HG03520 (cell line): ENCODE measurements at regions not wholly inside any gene's neighbourhood (a gene's known extent, or its start where the extent isn't known, plus 50 kb on each side); places are given as distances from the start of the nearest gene placed in this dataset.

Source experiments
- ATAC-seq: cut with Tn5 transposase; IDR thresholded peaks from one replicate; pipeline ENCODE4 v1.9.1; 2021; ENCODE audit warnings: mild to moderate bottlenecking, moderate library complexity; ENCODE audit not compliant: unreplicated experiment

- no peak for ATAC-seq
These were observed 442.4 kb downstream of the CCSER2 start for GRCh38 chr10:84770824-84771223.

GRCh38 chr10:84783386-84783785 is 455.0 kb downstream of the CCSER2 start:
- peak; percentile 76 for ATAC-seq

GRCh38 chr10:84783909-84784308 is 455.5 kb downstream of the CCSER2 start:
- ATAC-seq, result no peak

GRCh38 chr10:84784749-84785148 is 456.4 kb downstream of the CCSER2 start:
- no peak for ATAC-seq

- no peak for ATAC-seq
These were observed 460.6 kb downstream of the CCSER2 start for GRCh38 chr10:84789026-84789425.

- no peak for ATAC-seq
These were observed 469.9 kb downstream of the CCSER2 start for GRCh38 chr10:84798312-84798711.

- no peak for ATAC-seq
These were observed 472.8 kb downstream of the CCSER2 start for GRCh38 chr10:84801156-84801555.

GRCh38 chr10:84801916-84802315 is 473.5 kb downstream of the CCSER2 start:
- ATAC-seq, result no peak

- no peak for ATAC-seq
These were observed 476.8 kb downstream of the CCSER2 start for GRCh38 chr10:84805149-84805548.

- ATAC-seq, result no peak
These were observed 482.7 kb downstream of the CCSER2 start for GRCh38 chr10:84811113-84811512.

- ATAC-seq, result no peak
These were observed 490.6 kb downstream of the CCSER2 start for GRCh38 chr10:84818961-84819360.

- ATAC-seq, result no peak
These were observed 491.7 kb downstream of the CCSER2 start for GRCh38 chr10:84820120-84820519.

GRCh38 chr10:84820596-84820995 is 492.2 kb downstream of the CCSER2 start:
- ATAC-seq, result no peak

- ATAC-seq, result no peak
These were observed 494.7 kb downstream of the CCSER2 start for GRCh38 chr10:84822931-84823630.

- no peak for ATAC-seq
These were observed 496.1 kb downstream of the CCSER2 start for GRCh38 chr10:84824525-84824924.

GRCh38 chr10:84825330-84825729 is 496.9 kb downstream of the CCSER2 start:
- ATAC-seq, result no peak

GRCh38 chr10:84826704-84827103 is 498.3 kb downstream of the CCSER2 start:
- ATAC-seq, result no peak

GRCh38 chr10:84829131-84829530 is 500.7 kb downstream of the CCSER2 start:
- ATAC-seq, result no peak

- no peak for ATAC-seq
These were observed 508.8 kb downstream of the CCSER2 start for GRCh38 chr10:84837041-84837812.

GRCh38 chr10:84837877-84838276 is 509.5 kb downstream of the CCSER2 start:
- no peak for ATAC-seq

- no peak for ATAC-seq
These were observed 510.5 kb downstream of the CCSER2 start for GRCh38 chr10:84838851-84839250.

GRCh38 chr10:84842593-84842992 is 514.2 kb downstream of the CCSER2 start:
- ATAC-seq, result no peak
